Head of caudate nucleus (tissue), 42 donors: ENCODE measurements at regions not wholly inside any gene's neighbourhood (a gene's known extent, or its start where the extent isn't known, plus 50 kb on each side); places are given as distances from the start of the nearest gene placed in this dataset.

ENCODE experiments used
- DNase-seq, 42 donors: peaks; one replicate each; pipeline versions ENCODE4 v3.0.0 to v3.0.0-alpha.2; 2020 to 2021; ENCODE audit warnings: mixed read lengths in 7 of 42
- intact Hi-C: fragments of 100-400 bp; cut with DNase I; formaldehyde crosslinking; loops from one replicate; pipeline ENCODE4 v1.15.0; 2022

- no peak for DNase-seq
- intact Hi-C loops = no loop called here
Observed at GRCh38 chr18:29188760-29189159, 1011.8 kb upstream of the CDH2 start.

GRCh38 chr18:29185801-29186200 is 1008.9 kb upstream of the CDH2 start:
- DNase-seq = no peak
- intact Hi-C loops = no loop called here

GRCh38 chr18:29184654-29185053 is 1007.7 kb upstream of the CDH2 start:
- intact Hi-C loops = no loop called here
- no peak for DNase-seq

GRCh38 chr18:29181151-29181901 is 1004.4 kb upstream of the CDH2 start:
- DNase-seq = no peak
- intact Hi-C loops = no loop called here

GRCh38 chr18:29176681-29177080 is 999.8 kb upstream of the CDH2 start:
- DNase-seq = no peak

GRCh38 chr18:29174891-29175290 is 998.0 kb upstream of the CDH2 start:
- intact Hi-C loops = no loop called here
- DNase-seq = peak in 10 of 42 donors; percentile 5 to 51 (median 18)

More at GRCh38 chr18:29176681-29177080, 999.8 kb upstream of the CDH2 start:
- intact Hi-C loops = no loop called here

- no peak for DNase-seq
- intact Hi-C loops = no loop called here
Observed at GRCh38 chr18:29172756-29173067, 995.8 kb upstream of the CDH2 start.

- DNase-seq = no peak
- intact Hi-C loops = no loop called here
Observed at GRCh38 chr18:29171892-29172755, 995.2 kb upstream of the CDH2 start.

GRCh38 chr18:29169599-29169998 is 992.7 kb upstream of the CDH2 start:
- DNase-seq = no peak
- intact Hi-C loops = no loop called here

- DNase-seq = no peak
- intact Hi-C loops = no loop called here
Observed at GRCh38 chr18:29164993-29165599, 988.2 kb upstream of the CDH2 start.

- peak in 6 of 42 donors; percentile 25 to 52 (median 30) for DNase-seq
- intact Hi-C loops = no loop called here
Observed at GRCh38 chr18:29164020-29164706, 987.2 kb upstream of the CDH2 start.

- no peak for DNase-seq
- intact Hi-C loops = no loop called here
Observed at GRCh38 chr18:29163596-29163995, 986.7 kb upstream of the CDH2 start.

GRCh38 chr18:29161429-29161828 is 984.5 kb upstream of the CDH2 start:
- intact Hi-C loops = no loop called here
- DNase-seq = no peak

GRCh38 chr18:29160170-29160569 is 983.2 kb upstream of the CDH2 start:
- no peak for DNase-seq

GRCh38 chr18:29157905-29158304 is 981.0 kb upstream of the CDH2 start:
- intact Hi-C loops = no loop called here
- no peak for DNase-seq

More at GRCh38 chr18:29160170-29160569, 983.2 kb upstream of the CDH2 start:
- intact Hi-C loops = no loop called here

- no peak for DNase-seq
- intact Hi-C loops = no loop called here
Observed at GRCh38 chr18:29157057-29157780, 980.3 kb upstream of the CDH2 start.

GRCh38 chr18:29156531-29156930 is 979.6 kb upstream of the CDH2 start:
- no peak for DNase-seq
- intact Hi-C loops = no loop called here

GRCh38 chr18:29154758-29155725 is 978.1 kb upstream of the CDH2 start:
- intact Hi-C loops = no loop called here
- no peak for DNase-seq
